ENCODE measurements at regions not wholly inside any gene's neighbourhood (a gene's known extent, or its start where the extent isn't known, plus 50 kb on each side); places are given as distances from the start of the nearest gene placed in this dataset.
"Not testable (repeated sequence)": the region's sequence is repeated elsewhere in the genome, so short reads cannot be mapped to it uniquely, and the experiment has no call there.

- Histone ChIP-seq H2BK5ac (ENCODE audit: low read depth, low read length, poor library complexity) (no peak overlapping the region), H3K23ac (ENCODE audit: low read length) (no peak overlapping the region), H4K8ac (ENCODE audit: low read depth, low read length) (no peak overlapping the region), H3K79me2 (ENCODE audit: control insufficient read depth, insufficient read depth, low read length, poor library complexity) (no peaks in the 10 kb centered on the region), H2BK12ac (ENCODE audit: low read length) (no peak overlapping the region), H4K91ac (ENCODE audit: low read depth, low read length) (no peak overlapping the region), H3K4ac (ENCODE audit: low read depth, low read length) (no peak overlapping the region), H2AK5ac (ENCODE audit: low read length) (no peak overlapping the region), H3K4me2 (ENCODE audit: low read length) (no peak overlapping the region), H3K18ac (ENCODE audit: low read length) (no peak overlapping the region), H3K9me3 (ENCODE audit: insufficient read depth, low read depth, low read length) (no peaks in the 10 kb centered on the region), H3K27ac (ENCODE audit: low read depth, low read length) (no peak overlapping the region), H2AFZ (ENCODE audit: insufficient read depth, low read length, poor library complexity) (no peak overlapping the region), H3K79me1 (ENCODE audit: low read length) (no peaks in the 10 kb centered on the region), H3K14ac (ENCODE audit: low read length) (no peak overlapping the region), H3K4me1 (ENCODE audit: control insufficient read depth in 1 of 2, insufficient read depth in 2 of 2, low read length in 2 of 2) (peaks cover 3 to 10% of the 10 kb centered on the region in 2 experiments), H4K12ac (ENCODE audit: low read depth, low read length) (no peak overlapping the region), H3K4me3 (ENCODE audit: low read depth, low read length) (no peak overlapping the region), H3K36me3 (ENCODE audit: control insufficient read depth in 1 of 2, insufficient read depth in 2 of 2, low read length in 2 of 2) (no peaks in the 10 kb centered on the region), H3K9ac (ENCODE audit: low read length) (no peak overlapping the region), H2BK120ac (ENCODE audit: insufficient read depth, low read length, poor library complexity) (no peak overlapping the region), H3K27me3 (ENCODE audit: insufficient read depth, low read length) (no peaks in the 10 kb centered on the region)
- WGBS (ENCODE audit: extremely low coverage, insufficient coverage, insufficient read length): no CpG with 5 or more reads among the region's 4 CpGs
- DNase-seq: no peak
Observed at GRCh38 chr11:112624431-112624830, 336.8 kb upstream of the NCAM1 start.

- DNase-seq; H3K23ac ChIP-seq (ENCODE audit: low read length): not testable (repeated sequence)
Observed at GRCh38 chr11:112624971-112625370, 336.2 kb upstream of the NCAM1 start.

GRCh38 chr11:112625814-112626213, 335.4 kb upstream of the NCAM1 start:
- H4K8ac ChIP-seq (ENCODE audit: low read depth, low read length): no peak overlapping the region
- no peaks in the 10 kb centered on the region for H3K79me2 ChIP-seq (ENCODE audit: control insufficient read depth, insufficient read depth, low read length, poor library complexity)
- H3K9me3 ChIP-seq (ENCODE audit: insufficient read depth, low read depth, low read length): no peaks in the 10 kb centered on the region
- no peak overlapping the region for H3K18ac ChIP-seq (ENCODE audit: low read length)
- H3K79me1 ChIP-seq (ENCODE audit: low read length): no peaks in the 10 kb centered on the region
- no peaks in the 10 kb centered on the region for H3K36me3 ChIP-seq (ENCODE audit: control insufficient read depth in 1 of 2, insufficient read depth in 2 of 2, low read length in 2 of 2)
- no peak overlapping the region for H4K91ac ChIP-seq (ENCODE audit: low read depth, low read length)
- no peak for DNase-seq
- no peak overlapping the region for H3K23ac ChIP-seq (ENCODE audit: low read length)
- H3K4ac ChIP-seq (ENCODE audit: low read depth, low read length): no peak overlapping the region
- WGBS (ENCODE audit: extremely low coverage, insufficient coverage, insufficient read length): no CpG with 5 or more reads among the region's 3 CpGs
- no peak overlapping the region for H3K9ac ChIP-seq (ENCODE audit: low read length)
- H4K12ac ChIP-seq (ENCODE audit: low read depth, low read length): no peak overlapping the region
- H3K4me2 ChIP-seq (ENCODE audit: low read length): no peak overlapping the region
- no peak overlapping the region for H2BK120ac ChIP-seq (ENCODE audit: insufficient read depth, low read length, poor library complexity)
- no peak overlapping the region for H2BK5ac ChIP-seq (ENCODE audit: low read depth, low read length, poor library complexity)
- H3K27me3 ChIP-seq (ENCODE audit: insufficient read depth, low read length): no peaks in the 10 kb centered on the region
- H2AK5ac ChIP-seq (ENCODE audit: low read length): no peak overlapping the region
- peaks cover 0 to 4% of the 10 kb centered on the region in 2 experiments for H3K4me1 ChIP-seq (ENCODE audit: control insufficient read depth in 1 of 2, insufficient read depth in 2 of 2, low read length in 2 of 2)
- no peak overlapping the region for H3K27ac ChIP-seq (ENCODE audit: low read depth, low read length)
- H2AFZ ChIP-seq (ENCODE audit: insufficient read depth, low read length, poor library complexity): no peak overlapping the region
- H2BK12ac ChIP-seq (ENCODE audit: low read length): no peak overlapping the region
- no peak overlapping the region for H3K4me3 ChIP-seq (ENCODE audit: low read depth, low read length)
- H3K14ac ChIP-seq (ENCODE audit: low read length): no peak overlapping the region

More at GRCh38 chr11:112624971-112625370, 336.2 kb upstream of the NCAM1 start:
- not testable (repeated sequence) for H4K12ac ChIP-seq (ENCODE audit: low read depth, low read length); H4K91ac ChIP-seq (ENCODE audit: low read depth, low read length); H3K14ac ChIP-seq (ENCODE audit: low read length); H3K4ac ChIP-seq (ENCODE audit: low read depth, low read length); H3K79me2 ChIP-seq (ENCODE audit: control insufficient read depth, insufficient read depth, low read length, poor library complexity); H2BK12ac ChIP-seq (ENCODE audit: low read length); H4K8ac ChIP-seq (ENCODE audit: low read depth, low read length); H3K27me3 ChIP-seq (ENCODE audit: insufficient read depth, low read length); H3K4me1 ChIP-seq (ENCODE audit: control insufficient read depth in 1 of 2, insufficient read depth in 2 of 2, low read length in 2 of 2); H3K9me3 ChIP-seq (ENCODE audit: insufficient read depth, low read depth, low read length); H3K27ac ChIP-seq (ENCODE audit: low read depth, low read length); H3K18ac ChIP-seq (ENCODE audit: low read length); H3K4me3 ChIP-seq (ENCODE audit: low read depth, low read length); H2AFZ ChIP-seq (ENCODE audit: insufficient read depth, low read length, poor library complexity); H3K4me2 ChIP-seq (ENCODE audit: low read length); H2AK5ac ChIP-seq (ENCODE audit: low read length); H2BK120ac ChIP-seq (ENCODE audit: insufficient read depth, low read length, poor library complexity); H3K36me3 ChIP-seq (ENCODE audit: control insufficient read depth in 1 of 2, insufficient read depth in 2 of 2, low read length in 2 of 2); H3K79me1 ChIP-seq (ENCODE audit: low read length); H3K9ac ChIP-seq (ENCODE audit: low read length); H2BK5ac ChIP-seq (ENCODE audit: low read depth, low read length, poor library complexity)
- WGBS (ENCODE audit: extremely low coverage, insufficient coverage, insufficient read length): no CpG with 5 or more reads among the region's 2 CpGs

GRCh38 chr11:112626731-112627130, 334.5 kb upstream of the NCAM1 start:
- no peaks in the 10 kb centered on the region for H3K4me1 ChIP-seq (ENCODE audit: control insufficient read depth in 1 of 2, insufficient read depth in 2 of 2, low read length in 2 of 2)
- H4K12ac ChIP-seq (ENCODE audit: low read depth, low read length): no peak overlapping the region
- H3K4ac ChIP-seq (ENCODE audit: low read depth, low read length): no peak overlapping the region
- no peaks in the 10 kb centered on the region for H3K79me2 ChIP-seq (ENCODE audit: control insufficient read depth, insufficient read depth, low read length, poor library complexity)
- H3K14ac ChIP-seq (ENCODE audit: low read length): no peak overlapping the region
- no peak overlapping the region for H3K9ac ChIP-seq (ENCODE audit: low read length)
- no peak overlapping the region for H4K8ac ChIP-seq (ENCODE audit: low read depth, low read length)
- H3K23ac ChIP-seq (ENCODE audit: low read length): no peak overlapping the region
- H2BK5ac ChIP-seq (ENCODE audit: low read depth, low read length, poor library complexity): no peak overlapping the region
- H3K79me1 ChIP-seq (ENCODE audit: low read length): no peaks in the 10 kb centered on the region
- no peak overlapping the region for H3K4me2 ChIP-seq (ENCODE audit: low read length)
- no peak overlapping the region for H2BK120ac ChIP-seq (ENCODE audit: insufficient read depth, low read length, poor library complexity)
- H3K4me3 ChIP-seq (ENCODE audit: low read depth, low read length): no peak overlapping the region
- no peaks in the 10 kb centered on the region for H3K36me3 ChIP-seq (ENCODE audit: control insufficient read depth in 1 of 2, insufficient read depth in 2 of 2, low read length in 2 of 2)
- no CpG with 5 or more reads among the region's 1 CpG for WGBS (ENCODE audit: extremely low coverage, insufficient coverage, insufficient read length)
- H2AFZ ChIP-seq (ENCODE audit: insufficient read depth, low read length, poor library complexity): no peak overlapping the region
- no peak overlapping the region for H4K91ac ChIP-seq (ENCODE audit: low read depth, low read length)
- no peaks in the 10 kb centered on the region for H3K9me3 ChIP-seq (ENCODE audit: insufficient read depth, low read depth, low read length)
- H3K27me3 ChIP-seq (ENCODE audit: insufficient read depth, low read length): no peaks in the 10 kb centered on the region
- H3K18ac ChIP-seq (ENCODE audit: low read length): no peak overlapping the region
- no peak for DNase-seq
- no peak overlapping the region for H3K27ac ChIP-seq (ENCODE audit: low read depth, low read length)
- H2BK12ac ChIP-seq (ENCODE audit: low read length): no peak overlapping the region
- no peak overlapping the region for H2AK5ac ChIP-seq (ENCODE audit: low read length)

Measured in trophoblast cell (in vitro differentiated cells and primary cell).